ENCODE measurements at regions not wholly inside any gene's neighbourhood (a gene's known extent, or its start where the extent isn't known, plus 50 kb on each side); places are given as distances from the start of the nearest gene placed in this dataset.
"Not testable (repeated sequence)": the region's sequence is repeated elsewhere in the genome, so short reads cannot be mapped to it uniquely, and the experiment has no call there.

DNA sequence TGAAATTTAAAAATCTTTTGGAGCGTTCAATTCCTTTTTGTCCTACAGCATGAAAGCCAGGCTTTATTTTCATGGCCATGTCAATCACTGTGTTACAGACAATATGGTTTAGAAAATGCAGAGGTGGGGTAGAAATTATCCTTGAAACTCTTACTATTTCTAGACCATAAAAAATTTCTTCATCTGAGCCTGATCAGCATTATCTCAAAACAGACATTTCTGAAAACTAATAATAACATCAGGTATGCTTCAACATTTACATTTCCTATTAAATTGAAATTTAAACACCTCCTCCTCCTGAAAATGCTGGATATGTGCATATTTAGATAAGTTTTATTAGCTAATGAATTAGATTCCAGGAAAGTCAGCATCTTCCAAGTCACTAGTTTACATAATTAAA lies 570.6 kb downstream of the RIT2 start:
- 82 to 92% (median 86%) methylated on average over 1 of the region's 1 CpG for WGBS, 5 donors
- TF ChIP-seq POLR2A (IDR thresholded peaks at IDR 0.05) = no peak
- TF ChIP-seq, protein P1, sequence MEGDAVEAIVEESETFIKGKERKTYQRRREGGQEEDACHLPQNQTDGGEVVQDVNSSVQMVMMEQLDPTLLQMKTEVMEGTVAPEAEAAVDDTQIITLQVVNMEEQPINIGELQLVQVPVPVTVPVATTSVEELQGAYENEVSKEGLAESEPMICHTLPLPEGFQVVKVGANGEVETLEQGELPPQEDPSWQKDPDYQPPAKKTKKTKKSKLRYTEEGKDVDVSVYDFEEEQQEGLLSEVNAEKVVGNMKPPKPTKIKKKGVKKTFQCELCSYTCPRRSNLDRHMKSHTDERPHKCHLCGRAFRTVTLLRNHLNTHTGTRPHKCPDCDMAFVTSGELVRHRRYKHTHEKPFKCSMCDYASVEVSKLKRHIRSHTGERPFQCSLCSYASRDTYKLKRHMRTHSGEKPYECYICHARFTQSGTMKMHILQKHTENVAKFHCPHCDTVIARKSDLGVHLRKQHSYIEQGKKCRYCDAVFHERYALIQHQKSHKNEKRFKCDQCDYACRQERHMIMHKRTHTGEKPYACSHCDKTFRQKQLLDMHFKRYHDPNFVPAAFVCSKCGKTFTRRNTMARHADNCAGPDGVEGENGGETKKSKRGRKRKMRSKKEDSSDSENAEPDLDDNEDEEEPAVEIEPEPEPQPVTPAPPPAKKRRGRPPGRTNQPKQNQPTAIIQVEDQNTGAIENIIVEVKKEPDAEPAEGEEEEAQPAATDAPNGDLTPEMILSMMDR (IDR thresholded peaks at IDR 0.05 in 8 of 11, conservative IDR thresholded peaks at IDR 0.05 in 3 of 11) = no peak
- TF ChIP-seq POLR2AphosphoS5 (IDR thresholded peaks at IDR 0.05) = no peak
- no peaks in the 10 kb centered on the region for H3K9me3 ChIP-seq
- no peaks in the 10 kb centered on the region for H3K36me3 ChIP-seq
- no peak for DNase-seq
- H3K27me3 ChIP-seq (replicated peaks in 1 of 7) = no peaks in the 10 kb centered on the region
- no peaks in the 10 kb centered on the region for H3K4me1 ChIP-seq
- intact Hi-C loops (cut with DNase I; ENCODE audit: low total_unique reads) = no loop called here
- H3K4me3 ChIP-seq = no peak overlapping the region
- no peak overlapping the region for H3K27ac ChIP-seq

GRCh38 chr18:42545825-42546224 lies 569.7 kb downstream of the RIT2 start:
- TF ChIP-seq POLR2A (IDR thresholded peaks at IDR 0.05) (no peak), POLR2AphosphoS5 (IDR thresholded peaks at IDR 0.05) (no peak)
- TF ChIP-seq, protein P1 (IDR thresholded peaks at IDR 0.05 in 8 of 11, conservative IDR thresholded peaks at IDR 0.05 in 3 of 11) = no peak
- Histone ChIP-seq H3K4me3 (no peak overlapping the region), H3K36me3 (no peaks in the 10 kb centered on the region), H3K27ac (no peak overlapping the region), H3K4me1 (no peaks in the 10 kb centered on the region), H3K27me3 (replicated peaks in 1 of 7) (no peaks in the 10 kb centered on the region), H3K9me3 (no peaks in the 10 kb centered on the region)
- no peak for DNase-seq
- intact Hi-C loops (cut with DNase I; ENCODE audit: low total_unique reads) = no loop called here
- 62 to 86% (median 73%) methylated on average over 5 of the region's 5 CpGs for WGBS, 5 donors

DNA sequence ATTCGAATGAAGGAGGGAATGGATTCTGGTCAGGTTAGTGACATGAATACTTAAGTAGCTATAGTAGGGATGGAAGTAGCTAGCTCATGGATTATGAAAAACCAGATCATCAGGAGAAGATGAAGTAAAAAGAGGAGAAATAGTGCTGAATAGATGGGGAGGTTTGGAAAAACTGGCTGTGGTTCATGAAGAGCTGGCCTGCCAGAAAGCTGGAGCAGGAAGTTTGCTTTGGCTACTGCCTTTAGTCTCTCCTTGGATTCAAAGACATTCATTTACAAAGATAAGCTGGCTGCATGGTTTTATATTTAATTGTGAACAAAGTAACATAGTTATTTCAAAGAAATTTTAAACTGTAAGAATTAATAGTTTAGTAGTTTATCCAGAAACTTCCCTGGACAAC lies 567.0 kb downstream of the RIT2 start:
- H3K4me3 ChIP-seq = no peak overlapping the region
- DNase-seq = no peak
- H3K27me3 ChIP-seq (replicated peaks in 1 of 7) = no peaks in the 10 kb centered on the region
- no peak overlapping the region for H3K27ac ChIP-seq
- H3K36me3 ChIP-seq = no peaks in the 10 kb centered on the region
- no peaks in the 10 kb centered on the region for H3K4me1 ChIP-seq
- WGBS, 5 donors = 50 to 73% (median 67%) methylated on average over 1 of the region's 1 CpG
- TF ChIP-seq POLR2AphosphoS5 (IDR thresholded peaks at IDR 0.05) = no peak
- TF ChIP-seq, protein P1 (IDR thresholded peaks at IDR 0.05 in 8 of 11, conservative IDR thresholded peaks at IDR 0.05 in 3 of 11) = no peak
- H3K9me3 ChIP-seq = no peaks in the 10 kb centered on the region
- intact Hi-C loops (cut with DNase I; ENCODE audit: low total_unique reads) = no loop called here

DNA sequence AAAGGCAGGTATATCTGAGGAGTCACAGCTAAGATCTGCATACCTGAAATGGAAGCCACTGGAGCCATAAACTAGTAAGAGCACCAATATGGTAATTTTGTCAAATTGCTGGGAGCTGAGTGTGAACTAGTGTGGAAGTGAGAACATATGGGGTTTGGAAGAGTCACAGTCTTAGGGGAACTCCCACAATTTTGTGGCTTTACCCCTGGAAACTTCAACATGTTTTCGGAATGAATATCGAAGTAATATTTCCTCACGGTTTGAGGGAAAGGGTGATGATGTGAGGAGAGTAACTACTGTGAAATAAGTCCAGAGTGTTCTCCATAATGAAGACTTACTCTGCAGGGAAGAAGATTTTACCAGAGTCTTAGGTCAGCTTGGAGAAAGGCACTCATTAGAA lies 565.9 kb downstream of the RIT2 start:
- no peak for DNase-seq
- no peak overlapping the region for H3K4me3 ChIP-seq
- no peaks in the 10 kb centered on the region for H3K27me3 ChIP-seq (replicated peaks in 1 of 7)
- no peak overlapping the region for H3K27ac ChIP-seq
- WGBS, 5 donors = 81 to 96% (median 89%) methylated on average over 3 of the region's 3 CpGs
- no peaks in the 10 kb centered on the region for H3K9me3 ChIP-seq
- intact Hi-C loops (cut with DNase I; ENCODE audit: low total_unique reads) = no loop called here
- TF ChIP-seq POLR2AphosphoS5 (IDR thresholded peaks at IDR 0.05) (no peak), POLR2A (IDR thresholded peaks at IDR 0.05) (no peak)
- TF ChIP-seq, protein P1 (IDR thresholded peaks at IDR 0.05 in 8 of 11, conservative IDR thresholded peaks at IDR 0.05 in 3 of 11) = no peak
- no peaks in the 10 kb centered on the region for H3K36me3 ChIP-seq
- no peaks in the 10 kb centered on the region for H3K4me1 ChIP-seq

- H3K9me3 ChIP-seq; H3K4me1 ChIP-seq; H3K27me3 ChIP-seq (replicated peaks in 1 of 7); DNase-seq; H3K36me3 ChIP-seq; H3K27ac ChIP-seq; H3K4me3 ChIP-seq; intact Hi-C loops (cut with DNase I; ENCODE audit: low total_unique reads): not testable (repeated sequence)
- 70 to 89% (median 75%) methylated on average over 4 of the region's 4 CpGs for WGBS, 5 donors
Observed at GRCh38 chr18:42552559-42552958, 562.9 kb downstream of the RIT2 start.

Data from spleen (tissue), 11 donors.